GM12864 (cell line): ENCODE measurements at regions not wholly inside any gene's neighbourhood (a gene's known extent, or its start where the extent isn't known, plus 50 kb on each side); places are given as distances from the start of the nearest gene placed in this dataset.

Experiments
- DNase-seq: peaks from one replicate; pipeline ENCODE4 v3.0.0-alpha.2; 2011; ENCODE audit warnings: low read depth
- H3K4me3 ChIP-seq: 2 replicates; pipeline ENCODE4 v1.5.1; 2011; ENCODE audit warnings: mild to moderate bottlenecking, low read depth, low read length, control low read depth
- CTCF ChIP-seq: IDR thresholded peaks from 2 replicates; pipeline ENCODE4 v1.5.1; 2011; ENCODE audit warnings: low read depth, mild to moderate bottlenecking, moderate library complexity, low read length, control low read depth, inconsistent platforms; ENCODE audit errors: missing control alignments

- no peak for TF ChIP-seq CTCF
- no peak for DNase-seq
- no peak overlapping the region for H3K4me3 ChIP-seq
Measured at GRCh38 chr2:173669888-173670287, 295.3 kb downstream of the SP3 start.

- no peak for TF ChIP-seq CTCF
- no peak overlapping the region for H3K4me3 ChIP-seq
- DNase-seq: no peak
Measured at GRCh38 chr2:173672573-173673340, 292.4 kb downstream of the SP3 start.

GRCh38 chr2:173673640-173674039, 291.5 kb downstream of the SP3 start:
- no peak for DNase-seq
- no peak for TF ChIP-seq CTCF
- H3K4me3 ChIP-seq: no peak overlapping the region

GRCh38 chr2:173676647-173677046, 288.5 kb downstream of the SP3 start:
- DNase-seq: no peak
- no peak for TF ChIP-seq CTCF

GRCh38 chr2:173678186-173678585, 287.0 kb downstream of the SP3 start:
- H3K4me3 ChIP-seq: no peak overlapping the region
- no peak for TF ChIP-seq CTCF
- DNase-seq: no peak

More at GRCh38 chr2:173676647-173677046, 288.5 kb downstream of the SP3 start:
- H3K4me3 ChIP-seq: no peak overlapping the region

GRCh38 chr2:173680574-173680973, 284.6 kb downstream of the SP3 start:
- no peak for DNase-seq
- no peak overlapping the region for H3K4me3 ChIP-seq
- no peak for TF ChIP-seq CTCF
